ENCODE measurements at regions not wholly inside any gene's neighbourhood (a gene's known extent, or its start where the extent isn't known, plus 50 kb on each side); places are given as distances from the start of the nearest gene placed in this dataset.

DNA sequence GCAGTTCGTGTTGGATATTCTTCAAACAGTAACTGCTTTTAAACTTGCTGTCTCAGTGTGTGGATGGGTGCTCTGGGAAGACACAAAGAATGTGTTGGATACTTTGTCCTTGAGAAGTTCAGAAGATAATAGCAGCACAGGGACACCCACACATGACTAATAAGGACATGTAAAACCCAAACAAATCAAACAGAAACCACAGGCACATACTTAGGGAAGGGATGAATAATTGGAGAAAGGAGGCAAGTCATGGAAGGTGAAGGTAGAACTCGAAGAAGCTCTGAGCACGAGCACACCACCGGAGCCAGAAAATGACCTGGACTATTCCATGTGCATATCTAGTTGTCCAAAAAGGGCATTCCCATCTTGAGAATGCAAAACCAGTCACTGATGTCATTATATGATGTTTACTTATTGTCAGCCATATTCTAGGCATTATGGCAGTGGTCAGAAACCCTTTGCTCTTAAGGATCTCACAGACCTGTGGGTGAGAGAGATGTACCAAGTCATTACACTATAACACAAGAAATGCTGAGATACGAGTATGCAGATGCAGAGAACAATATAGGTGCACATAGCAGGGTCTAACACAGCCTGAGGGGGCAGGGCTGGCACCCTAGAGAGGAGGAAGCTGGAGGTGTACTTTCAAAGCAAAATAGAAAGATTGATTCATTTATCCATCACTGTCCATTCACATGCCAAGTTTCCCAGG lies 152.9 kb downstream of the PIK3R1 start:
- peaks cover 0 to 22% of the 10 kb centered on the region in 2 donors for H3K4me1 ChIP-seq
- TF ChIP-seq, protein P1, sequence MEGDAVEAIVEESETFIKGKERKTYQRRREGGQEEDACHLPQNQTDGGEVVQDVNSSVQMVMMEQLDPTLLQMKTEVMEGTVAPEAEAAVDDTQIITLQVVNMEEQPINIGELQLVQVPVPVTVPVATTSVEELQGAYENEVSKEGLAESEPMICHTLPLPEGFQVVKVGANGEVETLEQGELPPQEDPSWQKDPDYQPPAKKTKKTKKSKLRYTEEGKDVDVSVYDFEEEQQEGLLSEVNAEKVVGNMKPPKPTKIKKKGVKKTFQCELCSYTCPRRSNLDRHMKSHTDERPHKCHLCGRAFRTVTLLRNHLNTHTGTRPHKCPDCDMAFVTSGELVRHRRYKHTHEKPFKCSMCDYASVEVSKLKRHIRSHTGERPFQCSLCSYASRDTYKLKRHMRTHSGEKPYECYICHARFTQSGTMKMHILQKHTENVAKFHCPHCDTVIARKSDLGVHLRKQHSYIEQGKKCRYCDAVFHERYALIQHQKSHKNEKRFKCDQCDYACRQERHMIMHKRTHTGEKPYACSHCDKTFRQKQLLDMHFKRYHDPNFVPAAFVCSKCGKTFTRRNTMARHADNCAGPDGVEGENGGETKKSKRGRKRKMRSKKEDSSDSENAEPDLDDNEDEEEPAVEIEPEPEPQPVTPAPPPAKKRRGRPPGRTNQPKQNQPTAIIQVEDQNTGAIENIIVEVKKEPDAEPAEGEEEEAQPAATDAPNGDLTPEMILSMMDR (IDR thresholded peaks at IDR 0.05): no peak
- H3K9me3 ChIP-seq: no peaks in the 10 kb centered on the region
- intact Hi-C loops (cut with DNase I): no loop called here
- H3K36me3 ChIP-seq: no peaks in the 10 kb centered on the region
- no peaks in the 10 kb centered on the region for H3K27me3 ChIP-seq
- H3K4me3 ChIP-seq: no peak overlapping the region
- ATAC-seq: no peak
- DNase-seq: no peak
- H3K27ac ChIP-seq: no peak overlapping the region

DNA sequence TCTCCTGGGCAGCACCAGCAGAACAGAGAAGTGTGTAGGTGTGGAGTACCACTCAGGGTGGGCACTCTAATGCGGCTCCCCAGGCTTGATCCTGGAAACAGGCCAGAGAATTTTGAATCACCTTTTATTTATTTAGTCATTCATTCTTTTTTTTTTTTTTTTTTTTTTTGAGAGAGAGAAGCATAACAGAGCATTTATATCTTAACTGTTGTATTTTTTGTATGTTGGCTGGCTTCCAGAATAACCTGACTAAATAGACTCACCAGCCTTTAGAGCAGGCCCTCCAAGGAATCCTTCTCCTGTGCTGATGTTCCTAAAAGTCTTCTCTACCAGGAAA lies 153.4 kb downstream of the PIK3R1 start:
- DNase-seq (peak in 1 of 4 donors; percentile 38), ATAC-seq (peak; percentile 48)
- TF ChIP-seq, protein P1 (IDR thresholded peaks at IDR 0.05): no peak
- no peaks in the 10 kb centered on the region for H3K9me3 ChIP-seq
- intact Hi-C loops (cut with DNase I): no loop called here
- peaks cover 0 to 22% of the 10 kb centered on the region in 2 donors for H3K4me1 ChIP-seq
- no peaks in the 10 kb centered on the region for H3K27me3 ChIP-seq
- no peaks in the 10 kb centered on the region for H3K36me3 ChIP-seq
- no peak overlapping the region for H3K4me3 ChIP-seq
- H3K27ac ChIP-seq: peak overlapping the region in 1 of 2 donors; percentile 13

DNA sequence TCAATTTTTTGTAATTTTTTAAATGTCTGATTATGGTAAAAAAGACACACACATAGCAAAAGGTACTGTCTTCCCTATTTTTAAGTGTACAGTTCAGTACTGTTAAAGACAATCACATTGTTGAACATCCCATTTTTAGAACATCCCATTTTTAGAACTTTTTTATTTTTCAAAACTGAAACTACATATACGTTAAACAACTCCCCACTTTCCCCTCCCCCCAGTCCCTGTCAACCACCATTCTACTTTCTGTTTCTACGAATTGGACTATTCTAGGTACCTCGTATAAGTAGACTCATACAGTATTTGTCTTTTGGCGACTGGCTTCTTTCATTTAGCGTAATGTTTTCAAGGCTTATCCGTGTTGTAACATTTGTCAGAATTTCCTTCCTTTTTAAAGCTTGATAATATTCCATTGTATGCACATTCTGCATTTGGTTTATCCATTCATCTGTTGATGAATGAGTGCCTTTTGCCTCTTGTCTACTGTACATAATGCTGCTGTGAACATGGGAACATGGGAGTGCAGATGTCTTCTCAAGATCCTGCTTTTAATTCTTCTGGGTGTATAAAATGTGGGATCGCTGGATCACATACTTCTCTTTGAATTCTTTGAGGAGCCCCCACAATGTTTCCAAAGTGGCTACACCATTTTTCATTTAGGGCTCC lies 154.0 kb downstream of the PIK3R1 start:
- Histone ChIP-seq H3K36me3 (no peaks in the 10 kb centered on the region), H3K4me1 (peaks cover 0 to 26% of the 10 kb centered on the region in 2 donors), H3K9me3 (no peaks in the 10 kb centered on the region), H3K27ac (peak overlapping the region in 1 of 2 donors; percentile 13), H3K27me3 (no peaks in the 10 kb centered on the region), H3K4me3 (no peak overlapping the region)
- TF ChIP-seq, protein P1 (IDR thresholded peaks at IDR 0.05): no peak
- ATAC-seq (no peak), DNase-seq (no peak)
- intact Hi-C loops (cut with DNase I): no loop called here

DNA sequence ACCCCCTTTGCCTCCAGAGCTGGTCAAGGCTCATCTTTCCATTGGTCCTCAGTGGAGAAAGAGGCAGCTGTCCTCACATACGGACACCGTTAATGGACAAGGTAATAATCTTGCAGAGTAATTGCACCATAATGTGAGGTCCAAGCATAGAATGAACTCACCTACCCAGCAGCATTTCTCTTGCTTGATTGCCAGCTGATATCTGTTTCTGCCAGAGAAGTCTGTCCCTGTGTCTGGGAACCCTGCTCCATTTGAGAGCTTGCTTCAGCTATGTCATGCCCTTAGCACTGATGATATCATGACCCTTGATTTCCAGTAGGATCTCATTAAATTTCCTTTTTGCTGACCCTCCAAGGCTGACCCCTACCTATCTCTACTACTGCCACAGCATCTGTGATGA lies 154.6 kb downstream of the PIK3R1 start:
- TF ChIP-seq, protein P1 (IDR thresholded peaks at IDR 0.05): no peak

DNA sequence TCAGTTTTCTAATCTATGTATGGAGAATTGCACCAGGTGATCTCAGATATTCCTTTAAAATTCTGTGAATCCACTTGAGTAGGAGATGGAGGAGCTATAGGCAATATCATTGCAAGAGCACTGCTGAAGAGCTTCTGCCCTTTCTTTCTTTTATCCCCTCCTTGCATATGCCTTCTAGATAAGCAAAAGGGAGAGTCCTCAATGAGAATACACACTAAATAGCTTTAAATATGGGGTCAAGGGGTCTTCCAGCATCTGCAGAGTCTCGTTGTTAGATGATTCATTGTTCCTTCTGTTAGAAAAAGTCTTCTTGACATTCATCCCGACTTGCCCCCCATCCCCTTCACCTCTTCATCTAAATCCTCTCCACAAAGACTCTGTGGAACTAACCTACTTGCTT lies 156.1 kb downstream of the PIK3R1 start:
- H3K4me1 ChIP-seq: peaks cover 0 to 35% of the 10 kb centered on the region in 2 donors
- intact Hi-C loops (cut with DNase I): no loop called here
- H3K4me3 ChIP-seq: no peak overlapping the region
- DNase-seq (no peak), ATAC-seq (no peak)
- H3K27me3 ChIP-seq: no peaks in the 10 kb centered on the region
- TF ChIP-seq, protein P1 (IDR thresholded peaks at IDR 0.05): no peak
- no peaks in the 10 kb centered on the region for H3K9me3 ChIP-seq
- H3K27ac ChIP-seq: no peak overlapping the region
- H3K36me3 ChIP-seq: no peaks in the 10 kb centered on the region

More for the DNA sequence above, 154.6 kb downstream of the PIK3R1 start:
- peaks cover 0 to 29% of the 10 kb centered on the region in 2 donors for H3K4me1 ChIP-seq
- intact Hi-C loops (cut with DNase I): no loop called here
- ATAC-seq (no peak), DNase-seq (no peak)
- H3K36me3 ChIP-seq: no peaks in the 10 kb centered on the region
- H3K9me3 ChIP-seq: no peaks in the 10 kb centered on the region
- H3K4me3 ChIP-seq: no peak overlapping the region
- no peaks in the 10 kb centered on the region for H3K27me3 ChIP-seq
- no peak overlapping the region for H3K27ac ChIP-seq
